Fibroblast of mammary gland (primary cell): ENCODE measurements at regions not wholly inside any gene's neighbourhood (a gene's known extent, or its start where the extent isn't known, plus 50 kb on each side); places are given as distances from the start of the nearest gene placed in this dataset.

Experiments used
- DNase-seq: peaks from one replicate; pipeline ENCODE4 v3.0.0-alpha.2; 2010; ENCODE audit warnings: low read depth
- H3K4me3 ChIP-seq: 2 replicates; pipeline ENCODE4 v1.5.1; 2011; ENCODE audit warnings: low read depth, mild to moderate bottlenecking, low read length, moderate library complexity; ENCODE audit not compliant: control insufficient read depth
- TF ChIP-seq, protein P1 (sequence below): conservative IDR thresholded peaks from 2 replicates; pipeline ENCODE4 v1.5.1; 2011; ENCODE audit warnings: low read depth, low read length, inconsistent platforms; ENCODE audit not compliant: control insufficient read depth, insufficient read depth

DNA sequence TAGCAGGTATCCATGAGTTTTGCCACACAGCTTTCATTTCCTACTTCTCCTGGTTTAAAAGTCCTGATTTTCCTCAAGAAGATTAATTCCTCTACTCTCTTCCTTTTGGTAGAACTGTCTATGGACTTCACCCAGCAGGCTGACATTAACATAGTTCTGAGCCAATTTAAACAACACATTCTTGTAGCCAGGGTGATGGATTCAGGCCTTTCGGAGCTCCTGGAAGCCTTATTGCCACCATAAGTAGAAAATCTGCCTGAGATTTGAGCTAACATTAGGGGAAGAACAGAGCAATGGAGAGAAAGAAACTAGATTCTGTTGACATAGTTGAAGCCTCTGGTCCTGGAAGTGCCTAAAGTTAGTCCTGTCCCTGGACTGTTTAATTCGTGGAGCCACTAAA, 449.8 kb downstream of the TAFA4 start:
- H3K4me3 ChIP-seq = no peak overlapping the region
- DNase-seq = no peak
- TF ChIP-seq, protein P1, sequence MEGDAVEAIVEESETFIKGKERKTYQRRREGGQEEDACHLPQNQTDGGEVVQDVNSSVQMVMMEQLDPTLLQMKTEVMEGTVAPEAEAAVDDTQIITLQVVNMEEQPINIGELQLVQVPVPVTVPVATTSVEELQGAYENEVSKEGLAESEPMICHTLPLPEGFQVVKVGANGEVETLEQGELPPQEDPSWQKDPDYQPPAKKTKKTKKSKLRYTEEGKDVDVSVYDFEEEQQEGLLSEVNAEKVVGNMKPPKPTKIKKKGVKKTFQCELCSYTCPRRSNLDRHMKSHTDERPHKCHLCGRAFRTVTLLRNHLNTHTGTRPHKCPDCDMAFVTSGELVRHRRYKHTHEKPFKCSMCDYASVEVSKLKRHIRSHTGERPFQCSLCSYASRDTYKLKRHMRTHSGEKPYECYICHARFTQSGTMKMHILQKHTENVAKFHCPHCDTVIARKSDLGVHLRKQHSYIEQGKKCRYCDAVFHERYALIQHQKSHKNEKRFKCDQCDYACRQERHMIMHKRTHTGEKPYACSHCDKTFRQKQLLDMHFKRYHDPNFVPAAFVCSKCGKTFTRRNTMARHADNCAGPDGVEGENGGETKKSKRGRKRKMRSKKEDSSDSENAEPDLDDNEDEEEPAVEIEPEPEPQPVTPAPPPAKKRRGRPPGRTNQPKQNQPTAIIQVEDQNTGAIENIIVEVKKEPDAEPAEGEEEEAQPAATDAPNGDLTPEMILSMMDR = no peak

DNA sequence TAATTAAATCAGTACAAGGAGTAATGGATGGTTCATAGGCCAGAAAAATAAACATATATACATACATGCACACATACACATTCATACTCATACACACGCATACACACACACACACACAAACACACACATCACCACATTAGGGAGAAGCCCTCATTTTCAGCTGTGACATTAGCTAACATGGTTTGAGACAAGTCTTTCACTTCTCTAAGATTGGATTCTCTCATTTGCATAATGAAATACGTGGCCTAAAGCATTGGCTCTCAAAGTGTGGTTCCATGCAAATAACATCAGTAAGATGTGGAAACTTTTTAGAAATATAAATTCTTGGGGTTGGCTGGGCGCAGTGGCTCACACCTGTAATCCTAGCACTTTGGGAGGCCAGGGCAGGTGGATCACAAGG, 452.6 kb downstream of the TAFA4 start:
- H3K4me3 ChIP-seq = no peak overlapping the region
- DNase-seq = no peak
- TF ChIP-seq, protein P1 = no peak

DNA sequence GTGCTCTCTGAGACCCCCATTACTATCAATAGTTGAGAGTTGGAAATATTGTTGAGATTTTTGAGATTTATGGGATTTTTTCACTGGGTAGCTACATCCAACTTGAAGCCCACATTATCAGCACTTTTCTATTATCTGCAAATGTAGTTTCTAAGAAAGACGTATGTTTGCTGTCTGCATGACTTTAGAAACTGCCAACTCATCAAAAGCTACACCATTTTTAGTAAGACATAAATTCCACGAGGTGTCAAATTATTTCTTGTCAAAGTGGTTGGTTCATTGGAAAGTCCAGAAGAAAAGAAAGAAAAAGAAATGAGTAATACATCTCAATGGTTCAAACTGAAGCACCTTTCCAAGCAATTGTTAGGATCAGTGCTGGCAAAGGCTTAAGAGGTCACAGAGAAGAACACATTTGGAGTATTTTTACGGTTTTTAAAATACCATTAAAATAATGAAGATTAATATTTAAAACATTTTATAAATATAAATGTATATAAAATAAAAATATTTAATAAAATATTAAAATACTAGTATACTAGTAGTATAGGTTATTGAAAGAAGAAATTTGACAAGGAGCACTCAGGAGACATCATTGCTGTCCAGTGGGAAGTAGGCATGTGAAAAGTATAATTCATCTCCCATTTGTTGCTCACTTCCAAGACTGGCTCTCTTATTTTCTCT, 463.5 kb downstream of the TAFA4 start:
- no peak for DNase-seq
- TF ChIP-seq, protein P1 = no peak
- H3K4me3 ChIP-seq = no peak overlapping the region

DNA sequence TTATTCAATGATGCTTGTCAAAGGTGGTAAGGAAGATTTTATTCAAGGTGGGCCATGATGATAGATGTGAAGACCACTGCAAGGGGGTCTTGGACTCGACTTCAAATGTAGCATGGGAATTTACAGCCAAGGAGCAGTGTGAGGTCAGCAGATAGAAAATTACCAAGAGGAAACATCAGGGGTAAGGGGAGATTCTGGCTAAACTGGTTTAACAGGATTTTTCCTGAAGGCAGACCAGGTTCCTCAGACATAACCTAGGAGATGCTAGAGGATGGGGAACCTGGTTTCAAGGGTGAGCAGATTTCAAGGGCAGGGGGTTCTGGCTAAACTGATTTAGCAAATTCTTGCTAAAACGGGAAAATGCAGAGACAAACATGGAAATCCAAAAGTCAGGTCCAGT, 464.9 kb downstream of the TAFA4 start:
- DNase-seq = no peak
- no peak overlapping the region for H3K4me3 ChIP-seq
- TF ChIP-seq, protein P1 = no peak

DNA sequence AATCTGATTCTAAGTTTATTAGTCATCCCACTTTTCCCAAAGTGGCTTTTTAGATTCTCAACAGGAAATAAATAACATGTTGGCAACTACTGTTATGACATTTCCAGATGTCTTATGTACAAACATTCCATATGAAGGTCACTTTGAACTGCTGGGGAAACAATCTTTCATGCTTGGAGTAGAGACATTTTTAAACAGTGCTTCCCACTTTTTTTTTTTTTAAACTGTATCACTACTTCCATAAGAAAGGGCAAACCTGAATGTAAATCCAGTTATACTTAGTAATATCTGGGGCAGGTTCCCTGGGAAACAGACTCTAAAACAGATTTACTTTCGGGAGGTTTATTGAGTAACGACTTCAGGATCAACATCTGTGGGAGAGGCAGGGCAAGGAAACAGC, 473.8 kb downstream of the TAFA4 start:
- no peak overlapping the region for H3K4me3 ChIP-seq
- DNase-seq = no peak
- TF ChIP-seq, protein P1 = no peak

DNA sequence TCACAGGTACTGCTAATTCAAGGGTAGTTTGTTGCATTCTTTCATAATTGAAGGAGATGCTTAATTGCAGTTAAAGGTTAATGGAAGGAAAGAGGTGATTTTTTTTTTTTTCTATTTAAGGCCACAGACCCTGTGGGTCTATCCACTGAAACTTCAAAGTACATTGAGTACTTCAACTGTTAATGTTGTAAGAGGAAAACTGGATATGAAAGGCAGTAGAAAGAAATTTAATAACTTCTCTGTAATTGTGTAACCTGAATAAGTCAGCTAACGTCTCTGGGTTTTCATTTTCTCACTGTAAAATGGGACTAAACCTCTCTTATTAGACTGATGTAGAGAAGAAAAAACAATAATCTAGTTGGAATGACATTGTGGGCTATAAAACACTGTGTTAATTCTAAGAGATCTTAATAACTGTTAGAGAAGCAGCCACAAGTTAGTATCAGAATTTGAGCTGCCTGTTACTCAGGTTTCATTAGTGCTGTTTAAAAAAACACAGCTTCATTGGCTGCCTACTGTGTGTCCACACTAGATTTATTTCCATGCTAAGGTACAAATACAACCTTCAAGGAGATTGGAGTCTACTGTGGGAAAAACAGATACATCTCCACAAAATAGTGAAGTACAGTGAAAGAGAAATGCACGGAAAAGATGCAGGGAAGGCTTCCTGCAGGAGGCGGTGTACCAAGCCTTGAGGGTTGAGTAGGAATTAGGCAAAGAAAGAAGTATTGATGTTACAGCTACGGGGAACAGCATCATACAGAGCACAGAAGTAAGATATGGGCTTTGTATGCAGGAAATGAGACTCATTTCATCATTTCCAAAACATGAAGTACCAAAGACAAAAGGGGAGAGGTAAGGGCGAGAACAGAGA, 483.6 kb downstream of the TAFA4 start:
- TF ChIP-seq, protein P1 = no peak
- no peak overlapping the region for H3K4me3 ChIP-seq
- DNase-seq = no peak
